Epithelial cell of proximal tubule (primary cell): ENCODE measurements at regions not wholly inside any gene's neighbourhood (a gene's known extent, or its start where the extent isn't known, plus 50 kb on each side); places are given as distances from the start of the nearest gene placed in this dataset.
"Not testable (repeated sequence)": the region's sequence is repeated elsewhere in the genome, so short reads cannot be mapped to it uniquely, and the experiment has no call there.

Source experiments
- DNase-seq: peaks from one replicate; pipeline ENCODE4 v3.0.0-alpha.2; 2011; ENCODE audit warnings: low read depth
- H3K4me3 ChIP-seq: 2 replicates; pipeline ENCODE4 v1.5.1; 2011; ENCODE audit warnings: low read depth, mild to moderate bottlenecking, low read length
- CTCF ChIP-seq: conservative IDR thresholded peaks from 2 replicates; pipeline ENCODE4 v1.5.1; 2012; ENCODE audit warnings: low read depth, mild to moderate bottlenecking, low read length

GRCh38 chr4:77268108-77268507 is 111.1 kb downstream of the CCNG2 start:
- TF ChIP-seq CTCF, result no peak
- no peak for DNase-seq
- no peak overlapping the region for H3K4me3 ChIP-seq

- TF ChIP-seq CTCF, result no peak
- DNase-seq, result no peak
- H3K4me3 ChIP-seq, result no peak overlapping the region
Measured at GRCh38 chr4:77269505-77269904, 112.5 kb downstream of the CCNG2 start.

GRCh38 chr4:77273412-77273811 is 116.4 kb downstream of the CCNG2 start:
- DNase-seq, result no peak
- H3K4me3 ChIP-seq, result no peak overlapping the region
- no peak for TF ChIP-seq CTCF

- not testable (repeated sequence) for DNase-seq, H3K4me3 ChIP-seq
Measured at GRCh38 chr4:77279114-77279513, 122.1 kb downstream of the CCNG2 start.

- H3K4me3 ChIP-seq, result no peak overlapping the region
- TF ChIP-seq CTCF, result no peak
- no peak for DNase-seq
Measured at GRCh38 chr4:77282305-77282704, 125.3 kb downstream of the CCNG2 start.

GRCh38 chr4:77284036-77284435 is 127.0 kb downstream of the CCNG2 start:
- no peak overlapping the region for H3K4me3 ChIP-seq
- no peak for DNase-seq
- no peak for TF ChIP-seq CTCF

- no peak for TF ChIP-seq CTCF
- H3K4me3 ChIP-seq, result no peak overlapping the region
- no peak for DNase-seq
Measured at GRCh38 chr4:77286906-77287305, 129.9 kb downstream of the CCNG2 start.

- H3K4me3 ChIP-seq, result no peak overlapping the region
- DNase-seq, result no peak
- no peak for TF ChIP-seq CTCF
Measured at GRCh38 chr4:77293426-77293825, 136.4 kb downstream of the CCNG2 start.

- H3K4me3 ChIP-seq, DNase-seq: not testable (repeated sequence)
Measured at GRCh38 chr4:77300996-77301395, 144.0 kb downstream of the CCNG2 start.
